GM12878 (cell line): ENCODE measurements at regions not wholly inside any gene's neighbourhood (a gene's known extent, or its start where the extent isn't known, plus 50 kb on each side); places are given as distances from the start of the nearest gene placed in this dataset.

Experiments used
- BHLHE40 ChIP-seq, 2 experiments: fragments of 450-650 bp in 1 of 2; IDR thresholded peaks; 2 replicates each; pipeline ENCODE4 v1.6.1; 2011 to 2017; ENCODE audit warnings: low read depth in 2 of 2, borderline replicate concordance in 1 of 2, improper control_type of control experiment in 1 of 2, low read length in 1 of 2, mild to moderate bottlenecking in 1 of 2
- CREM ChIP-seq: IDR thresholded peaks from 2 replicates; pipeline ENCODE4 v1.6.1; 2014; ENCODE audit warnings: antibody characterized with exemption, low read depth
- EED ChIP-seq: sonication (generic); IDR thresholded peaks from 2 replicates; pipeline ENCODE4 v1.6.1; 2016; ENCODE audit warnings: antibody characterized with exemption, low read depth
- FOXK2 ChIP-seq: fragments of 450-650 bp; IDR thresholded peaks from 2 replicates; pipeline ENCODE4 v1.6.1; 2017; ENCODE audit warnings: mild to moderate bottlenecking, moderate library complexity
- JUNB ChIP-seq: IDR thresholded peaks from 2 replicates; pipeline ENCODE4 v1.6.1; 2016; ENCODE audit warnings: antibody characterized with exemption, mild to moderate bottlenecking
- LARP7 ChIP-seq: fragments of 450-650 bp; IDR thresholded peaks from 2 replicates; pipeline ENCODE4 v1.6.1; 2017; ENCODE audit warnings: mild to moderate bottlenecking
- NR2C1 ChIP-seq: fragments of 450-650 bp; IDR thresholded peaks from 2 replicates; pipeline ENCODE4 v1.6.1; 2017; ENCODE audit warnings: antibody characterized with exemption, mild to moderate bottlenecking, moderate library complexity
- NR2C2 ChIP-seq: IDR thresholded peaks from 2 replicates; pipeline ENCODE4 v1.6.1; 2011; ENCODE audit warnings: borderline replicate concordance, low read depth; ENCODE audit not compliant: control insufficient read depth, insufficient read length
- NR2F1 ChIP-seq: fragments of 450-650 bp; conservative IDR thresholded peaks from 2 replicates; pipeline ENCODE4 v1.6.1; 2017; ENCODE audit warnings: mild to moderate bottlenecking
- PBX3 ChIP-seq: IDR thresholded peaks from 2 replicates; pipeline ENCODE4 v1.6.1; 2011; ENCODE audit warnings: mild to moderate bottlenecking, low read depth, low read length, moderate library complexity; ENCODE audit not compliant: insufficient replicate concordance
- PKNOX1 ChIP-seq: fragments of 450-650 bp; IDR thresholded peaks from 2 replicates; pipeline ENCODE4 v1.6.1; 2016; ENCODE audit warnings: mild to moderate bottlenecking
- PML ChIP-seq: IDR thresholded peaks from 2 replicates; pipeline ENCODE4 v1.6.1; 2012; ENCODE audit warnings: low read length, inconsistent platforms
- RCOR1 ChIP-seq: conservative IDR thresholded peaks from 2 replicates; pipeline ENCODE4 v1.6.1; 2012; ENCODE audit warnings: low read depth, low read length, improper control_type of control experiment
- RUNX3 ChIP-seq: IDR thresholded peaks from 2 replicates; pipeline ENCODE4 v1.6.1; 2012; ENCODE audit warnings: low read length, inconsistent platforms
- SPI1 ChIP-seq: IDR thresholded peaks from 2 replicates; pipeline ENCODE4 v1.6.1; 2011; ENCODE audit warnings: low read depth, mild to moderate bottlenecking, low read length, moderate library complexity, borderline replicate concordance; ENCODE audit not compliant: insufficient read depth
- SREBF1 ChIP-seq: IDR thresholded peaks from 2 replicates; pipeline ENCODE4 v1.6.1; 2012; ENCODE audit warnings: mild to moderate bottlenecking, low read length
- SUZ12 ChIP-seq: fragments of 200-600 bp; sonication (generic); IDR thresholded peaks from one replicate; pipeline ENCODE4 v1.6.1; 2018; ENCODE audit warnings: antibody characterized with exemption, mild to moderate bottlenecking; ENCODE audit not compliant: unreplicated experiment
- YY1 ChIP-seq: IDR thresholded peaks from 2 replicates; pipeline ENCODE4 v1.6.1; 2011; ENCODE audit warnings: low read depth, mild to moderate bottlenecking, low read length
- ZBTB40 ChIP-seq: fragments of 450-650 bp; IDR thresholded peaks from 2 replicates; pipeline ENCODE4 v1.6.1; 2016; ENCODE audit warnings: mild to moderate bottlenecking, moderate library complexity, borderline replicate concordance
- ZNF687 ChIP-seq: fragments of 450-650 bp; IDR thresholded peaks from 2 replicates; pipeline ENCODE4 v1.6.1; 2017; ENCODE audit warnings: mild to moderate bottlenecking, moderate library complexity

GRCh38 chr14:38079268-38079667 lies 128.4 kb upstream of the SSTR1 start (continued):
- TF ChIP-seq PBX3 (no peak), SREBF1 (no peak), ZBTB40 (no peak), RUNX3 (no peak), NR2F1 (0 out of 2 replicates have a peak, but pooled peaks have one; percentile 17), RCOR1 (peak; percentile 71; the same call in 1 of the 2 replicates), ZNF687 (no peak), PKNOX1 (no peak), YY1 (no peak), EED (no peak), SUZ12 (no peak), LARP7 (no peak), SPI1 (peak; percentile 62; the same call in 1 of the 2 replicates), NR2C1 (no peak), PML (no peak), NR2C2 (no peak), JUNB (no peak), FOXK2 (no peak), BHLHE40 (IDR thresholded peaks at IDR 0.05; ENCODE audit: borderline replicate concordance in 1 of 2, low read depth in 2 of 2, low read length in 1 of 2) (peak in 1 of 2 experiments; percentile 19; a peak in 1 of 4 replicates), CREM (no peak)
